Tibial nerve (tissue), 4 donors: ENCODE measurements at regions not wholly inside any gene's neighbourhood (a gene's known extent, or its start where the extent isn't known, plus 50 kb on each side); places are given as distances from the start of the nearest gene placed in this dataset.

Source experiments
- DNase-seq, 2 donors: peaks; one replicate each; pipeline ENCODE4 v3.0.0-alpha.2; 2019; ENCODE audit warnings: low spot score in 2 of 2
- H3K27ac ChIP-seq, 4 donors: fragments of 200-600 bp; sonication (generic) in 3 of 4; one replicate each; pipeline ENCODE4 v1.5.1; 2017 to 2019; ENCODE audit warnings: mild to moderate bottlenecking in 1 of 4
- H3K27me3 ChIP-seq, 2 donors: fragments of 200-600 bp; sonication (generic) in 1 of 2; one replicate each; pipeline versions ENCODE4 v1.5.1 to v1.6.0; 2017 to 2019
- H3K36me3 ChIP-seq, 3 donors: fragments of 200-600 bp; sonication (generic); one replicate each; pipeline ENCODE4 v1.5.1; 2018 to 2019
- H3K4me1 ChIP-seq, 4 donors: fragments of 200-600 bp; sonication (generic) in 3 of 4; one replicate each; pipeline ENCODE4 v1.5.1; 2017 to 2019
- H3K4me3 ChIP-seq, 4 donors: fragments of 200-600 bp; sonication (generic) in 3 of 4; one replicate each; pipeline ENCODE4 v1.5.1; 2017 to 2019; ENCODE audit warnings: mild to moderate bottlenecking in 1 of 4, moderate library complexity in 1 of 4
- H3K9me3 ChIP-seq, 4 donors: fragments of 200-600 bp; sonication (generic) in 3 of 4; one replicate each; pipeline ENCODE4 v1.5.1; 2017 to 2019
- CTCF ChIP-seq, 5 experiments: fragments of 200-600 bp in 3 of 5; fragments of 450-650 bp in 2 of 5; sonication (generic) in 3 of 5; IDR thresholded peaks; one replicate each; pipeline ENCODE4 v1.5.1; 2016 to 2019; ENCODE audit warnings: antibody characterized with exemption in 5 of 5, mild to moderate bottlenecking in 3 of 5, moderate library complexity in 2 of 5
- EP300 ChIP-seq, 2 donors: sonication (generic); formaldehyde crosslinking; IDR thresholded peaks; one replicate each; pipeline ENCODE4 v1.6.1; 2017; ENCODE audit warnings: antibody characterized with exemption in 2 of 2, mild to moderate bottlenecking in 1 of 2
- POLR2A ChIP-seq, 2 donors: fragments of 450-650 bp; IDR thresholded peaks; one replicate each; pipeline ENCODE4 v1.6.1; 2017; ENCODE audit warnings: antibody characterized with exemption in 2 of 2, mild to moderate bottlenecking in 2 of 2, moderate library complexity in 2 of 2
- WGBS, 2 donors: methylation state at CpG; one replicate each; pipeline ENCODE4 v1.1.5; 2018; 5-methylcytosine and 5-hydroxymethylcytosine counted together

GRCh38 chr12:77115471-77115870 is 50.1 kb upstream of the E2F7 start:
- Histone ChIP-seq H3K4me3 (no peak overlapping the region), H3K36me3 (no peaks in the 10 kb centered on the region), H3K27ac (no peak overlapping the region), H3K27me3 (no peaks in the 10 kb centered on the region), H3K9me3 (peaks cover 0 to 4% (median 0%) of the 10 kb centered on the region in 4 donors), H3K4me1 (no peaks in the 10 kb centered on the region)
- no peak for DNase-seq
- TF ChIP-seq CTCF (IDR thresholded peaks at IDR 0.05), result no peak
- no peak for TF ChIP-seq EP300 (IDR thresholded peaks at IDR 0.05)
- no peak for TF ChIP-seq POLR2A (IDR thresholded peaks at IDR 0.05)
- WGBS, 2 donors, result 69 to 76% methylated on average over 1 of the region's 1 CpG
